Lower leg skin (tissue), 3 donors: ENCODE measurements at regions not wholly inside any gene's neighbourhood (a gene's known extent, or its start where the extent isn't known, plus 50 kb on each side); places are given as distances from the start of the nearest gene placed in this dataset.

Experiments used
- CTCF ChIP-seq, 3 donors: fragments of 450-650 bp; IDR thresholded peaks; one replicate each; pipeline ENCODE4 v1.5.1; 2016; ENCODE audit warnings: antibody characterized with exemption in 3 of 3, mild to moderate bottlenecking in 3 of 3, moderate library complexity in 2 of 3
- POLR2A ChIP-seq, 2 donors: fragments of 450-650 bp; IDR thresholded peaks; one replicate each; pipeline ENCODE4 v1.6.1; 2016 to 2017; ENCODE audit warnings: antibody characterized with exemption in 2 of 2, mild to moderate bottlenecking in 1 of 2, moderate library complexity in 1 of 2

DNA sequence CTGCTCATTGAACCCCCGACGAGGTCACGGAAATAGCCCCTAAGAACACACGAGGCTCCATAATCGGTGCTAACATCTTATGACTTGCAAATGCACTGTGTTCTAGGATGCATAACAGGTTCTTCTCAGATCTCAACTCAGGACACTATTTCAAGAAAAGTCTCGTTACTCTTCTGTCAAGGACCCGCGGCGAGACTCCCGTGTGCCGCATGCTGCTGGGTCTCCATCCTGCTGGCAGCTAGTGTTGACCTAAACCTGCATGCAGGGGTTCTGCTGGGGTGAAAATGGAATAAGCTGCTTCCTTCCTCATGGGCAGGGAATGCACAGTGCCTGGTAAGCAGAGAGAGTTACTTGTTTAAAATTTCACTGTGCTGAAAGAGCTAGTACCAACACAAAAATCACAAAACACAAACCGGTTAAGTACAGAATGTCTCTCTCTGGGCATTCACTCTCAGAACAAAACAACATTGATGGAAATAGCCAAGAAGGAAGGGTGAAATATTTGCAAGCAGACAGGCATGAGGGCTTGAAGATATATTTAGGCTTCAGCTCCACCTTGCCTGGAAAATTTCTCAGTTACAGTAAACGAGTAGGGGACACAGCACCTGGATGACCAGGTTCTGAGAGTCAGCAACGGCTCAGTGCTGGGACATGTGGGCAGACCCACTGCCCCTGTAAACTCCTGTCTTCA, 416.5 kb downstream of the GADD45G start:
- no peak for TF ChIP-seq POLR2A (IDR thresholded peaks at IDR 0.05)
- TF ChIP-seq CTCF (IDR thresholded peaks at IDR 0.05): no peak
